ENCODE measurements at regions not wholly inside any gene's neighbourhood (a gene's known extent, or its start where the extent isn't known, plus 50 kb on each side); places are given as distances from the start of the nearest gene placed in this dataset.
A peak's percentile ranks its signal among the peaks of the same experiment; 100 is the strongest.
"Not testable (repeated sequence)": the region's sequence is repeated elsewhere in the genome, so short reads cannot be mapped to it uniquely, and the experiment has no call there.

- no peak for DNase-seq
Observed at GRCh38 chr10:3881622-3882021, 96.6 kb upstream of the KLF6 start.

- DNase-seq, result no peak
Observed at GRCh38 chr10:3879073-3879472, 94.1 kb upstream of the KLF6 start.

- no peak for DNase-seq
Observed at GRCh38 chr10:3877211-3878000, 92.4 kb upstream of the KLF6 start.

DNA sequence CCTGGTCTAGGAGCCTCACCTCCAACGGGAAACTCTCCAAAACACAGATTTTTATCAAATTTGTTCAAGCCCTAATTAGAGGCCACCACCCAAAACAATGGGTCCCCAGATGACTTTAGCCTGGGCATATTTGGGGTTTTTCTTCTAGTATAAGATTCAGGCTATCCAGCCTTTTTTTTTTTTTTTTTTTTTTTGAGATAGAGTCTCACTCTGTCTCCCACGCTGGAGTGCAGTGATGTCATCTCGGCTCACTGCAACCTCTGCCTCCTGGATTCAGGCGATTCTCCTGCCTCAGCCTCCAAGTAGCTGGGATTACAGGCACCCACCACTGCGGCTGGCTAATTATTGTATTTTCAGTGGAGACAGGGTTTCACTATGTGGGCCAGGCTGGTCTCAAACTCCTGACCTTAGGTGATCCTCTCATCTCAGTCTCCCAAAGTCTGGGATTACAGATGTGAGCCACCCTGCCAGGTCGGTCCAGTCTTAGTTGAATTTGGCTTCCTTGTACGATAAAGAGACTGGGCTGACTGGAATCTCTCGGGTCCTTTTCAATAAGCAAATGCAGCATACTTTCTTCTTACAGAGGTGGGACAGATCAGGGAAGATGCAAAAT, 91.4 kb upstream of the KLF6 start:
- no peak for DNase-seq

DNA sequence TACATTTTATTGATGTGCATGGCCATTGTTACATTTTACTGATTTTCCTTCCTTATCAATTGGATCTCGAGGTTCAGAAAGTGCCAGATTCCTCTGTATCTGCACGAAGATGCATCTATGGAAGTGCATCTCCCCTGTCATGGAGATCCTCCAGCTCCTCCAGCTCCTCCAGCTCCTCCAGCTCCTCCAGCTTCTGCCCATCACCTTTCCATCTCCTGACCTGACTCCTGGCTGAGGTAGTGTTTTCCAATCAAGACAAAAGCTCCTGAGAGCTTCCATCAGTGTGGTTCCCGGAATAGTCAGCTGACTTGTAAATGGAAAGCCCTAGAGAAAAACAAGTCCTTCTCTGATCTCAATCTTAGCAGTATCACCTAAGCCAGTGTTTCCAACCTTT, 90.8 kb upstream of the KLF6 start:
- DNase-seq, result no peak

DNA sequence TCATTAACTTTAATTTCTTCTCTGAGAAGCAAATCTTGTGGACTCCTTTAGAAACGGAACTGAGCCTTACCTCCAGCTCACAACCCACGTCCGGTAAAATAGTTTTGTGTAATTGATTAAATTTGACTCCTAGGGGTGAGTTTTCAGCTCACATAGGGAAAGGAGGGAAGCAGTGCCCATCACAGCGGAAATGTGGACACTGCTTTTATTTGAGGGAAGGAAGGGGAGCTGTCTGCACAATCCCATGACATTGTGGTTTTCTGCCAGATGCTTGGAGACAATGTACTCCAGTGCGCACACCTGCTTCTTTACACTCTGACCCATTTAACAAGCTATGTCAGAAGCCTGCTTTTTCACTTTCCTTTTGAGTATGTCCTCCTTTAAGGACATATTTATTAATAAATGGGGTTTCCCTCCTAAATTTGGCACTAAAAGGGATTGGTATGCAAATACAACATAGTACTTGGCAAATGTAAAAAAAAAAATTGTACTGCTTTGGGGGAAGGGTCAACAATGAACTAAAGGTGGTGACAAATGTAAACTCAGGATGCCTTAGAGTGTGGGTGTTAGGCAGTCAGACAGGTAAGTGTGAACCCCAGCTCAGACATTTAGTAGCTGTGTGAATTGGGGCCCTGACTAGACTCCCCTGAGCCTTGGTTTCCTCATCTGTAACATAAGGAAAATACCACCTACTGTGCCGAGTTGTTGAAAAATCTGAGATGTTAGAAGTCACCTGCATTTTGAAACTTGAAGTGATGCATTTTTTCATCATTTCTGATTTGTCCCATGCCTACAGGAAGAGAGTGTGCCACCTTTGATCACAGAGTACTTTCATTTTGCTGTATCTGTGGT, 90.2 kb upstream of the KLF6 start:
- DNase-seq, result no peak

GRCh38 chr10:3874610-3874989, 89.6 kb upstream of the KLF6 start:
- DNase-seq, result not testable (repeated sequence)

DNA sequence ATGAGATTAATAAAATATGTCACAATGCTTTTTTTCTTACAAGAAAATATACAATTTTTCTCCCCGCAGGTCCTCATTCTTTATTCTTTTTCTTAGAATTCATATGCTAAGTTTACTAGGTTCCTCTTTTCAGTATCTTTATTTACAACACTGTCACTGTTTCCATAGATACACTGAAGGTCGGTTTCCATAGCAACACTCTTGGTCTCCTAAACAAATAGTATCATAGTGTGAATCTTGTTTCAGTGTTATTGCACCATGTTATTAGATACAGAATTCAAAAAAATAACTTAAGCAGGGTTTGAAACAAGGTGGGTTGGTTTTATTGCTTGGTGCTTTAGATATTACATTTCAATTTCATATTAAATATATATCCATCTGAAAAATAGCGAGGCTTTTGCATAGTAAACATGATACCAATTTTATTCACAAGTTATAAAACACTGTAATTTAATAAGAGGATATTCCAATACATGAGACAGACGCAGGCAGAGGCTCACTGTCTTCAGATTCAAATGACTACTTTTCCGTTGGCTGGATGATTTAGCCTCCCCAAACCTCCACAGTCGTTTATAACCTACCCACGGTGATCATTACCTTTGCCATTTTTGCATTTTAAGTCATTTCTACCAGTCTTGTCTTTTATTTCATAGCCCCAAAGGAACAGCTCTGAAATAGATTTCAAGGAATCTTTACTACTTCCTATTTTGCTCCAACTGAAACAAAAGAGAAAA, 88.9 kb upstream of the KLF6 start:
- DNase-seq, result no peak

GRCh38 chr10:3872712-3873329, 87.8 kb upstream of the KLF6 start:
- DNase-seq, result no peak

GRCh38 chr10:3871424-3871996, 86.5 kb upstream of the KLF6 start:
- DNase-seq, result no peak

- DNase-seq, result no peak
Observed at GRCh38 chr10:3869036-3869435, 84.0 kb upstream of the KLF6 start.

DNA sequence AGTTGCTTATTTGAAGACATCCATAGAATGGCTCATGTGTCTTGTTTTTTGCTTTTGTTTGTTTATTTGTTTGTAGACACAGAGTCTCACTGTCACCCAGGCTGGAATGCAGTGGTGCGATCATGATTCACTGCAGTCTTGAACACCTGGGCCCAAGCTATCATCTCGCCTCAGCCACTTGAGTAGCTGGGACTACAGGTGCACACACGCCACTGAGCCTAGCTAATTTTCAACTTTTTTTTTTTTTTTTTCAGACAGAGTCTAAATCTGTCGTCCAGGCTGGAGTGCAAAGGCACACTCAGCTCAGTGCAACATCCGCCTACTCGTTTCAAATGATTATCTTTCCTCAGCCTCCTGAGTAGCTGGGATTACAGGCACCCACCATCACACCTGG, 83.3 kb upstream of the KLF6 start:
- DNase-seq, result no peak

DNA sequence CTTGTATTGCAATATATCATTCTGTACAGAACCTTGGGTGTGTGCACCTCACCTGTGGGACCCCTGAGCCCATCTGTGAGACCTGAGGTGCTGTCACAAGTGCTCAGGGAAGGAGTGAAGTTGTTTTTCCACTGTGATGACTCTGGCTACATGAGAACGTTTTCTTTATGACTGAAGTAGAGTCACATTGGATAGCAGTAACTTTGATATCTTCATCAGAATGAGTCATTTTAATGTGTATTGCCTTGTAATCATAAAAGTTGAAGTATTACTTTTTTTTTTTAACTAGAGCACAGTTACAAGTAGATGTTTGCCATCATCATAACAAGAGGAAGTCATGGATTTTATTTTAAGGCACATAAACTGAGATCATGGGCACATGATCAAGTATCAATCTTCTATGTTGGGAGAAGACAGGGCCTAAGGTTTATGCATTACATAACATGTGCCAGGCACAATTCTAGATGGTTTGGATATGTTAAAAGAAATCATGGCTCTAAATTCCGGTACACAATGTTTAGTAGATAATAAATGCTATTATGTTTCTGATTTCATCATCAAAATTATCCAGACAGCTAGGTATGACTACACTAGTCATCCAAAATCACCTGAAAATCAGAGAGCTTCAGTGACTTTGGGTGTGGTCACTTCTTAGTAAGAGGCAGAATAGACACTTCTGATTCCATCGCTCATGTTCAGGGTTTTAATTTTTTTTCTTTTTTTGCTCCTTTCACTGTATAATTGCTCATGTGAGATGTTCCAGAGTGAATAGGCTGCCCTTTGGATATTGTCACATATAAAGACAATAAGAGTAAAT, 82.7 kb upstream of the KLF6 start:
- no peak for DNase-seq

DNA sequence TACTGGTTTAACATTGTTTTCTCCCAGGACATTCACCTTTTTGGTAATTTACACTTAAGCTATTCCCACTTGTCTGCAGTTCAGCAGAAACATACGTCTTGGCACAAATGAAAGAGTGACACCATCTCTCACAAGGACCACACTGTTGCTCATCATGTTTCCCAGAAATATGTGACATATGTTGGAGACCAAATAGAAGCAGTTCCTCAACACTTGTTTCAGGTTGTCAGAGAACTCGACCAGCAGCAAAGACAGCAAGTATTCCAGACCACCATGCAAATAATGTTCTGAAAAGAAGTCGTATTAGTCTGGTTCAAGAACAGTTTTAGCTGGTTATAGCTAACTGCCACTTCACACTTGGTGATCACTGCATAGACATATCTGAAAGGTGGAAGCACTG, 81.3 kb upstream of the KLF6 start:
- DNase-seq, result no peak

GRCh38 chr10:3865565-3865964, 80.6 kb upstream of the KLF6 start:
- DNase-seq, result no peak

DNA sequence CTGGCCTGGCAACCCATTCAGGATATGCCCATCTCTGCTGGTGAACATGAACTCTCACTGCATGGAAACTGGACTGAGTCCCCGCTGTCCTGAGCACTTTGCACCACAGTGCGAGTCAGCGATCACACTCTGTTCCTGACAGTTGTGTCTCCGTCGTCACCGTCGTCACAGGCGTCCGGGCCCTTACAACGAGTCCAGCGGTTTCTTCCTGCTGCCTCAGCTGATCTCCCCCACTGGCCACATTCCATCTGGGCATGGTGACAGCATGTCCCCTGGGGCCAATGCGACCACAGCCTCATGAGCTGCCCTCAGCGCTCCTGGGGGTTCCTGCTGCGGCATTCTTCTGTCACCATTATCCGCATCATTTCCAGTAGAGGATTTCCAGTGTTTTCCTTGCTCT, 76.8 kb upstream of the KLF6 start:
- DNase-seq, result peak; percentile 36

DNA sequence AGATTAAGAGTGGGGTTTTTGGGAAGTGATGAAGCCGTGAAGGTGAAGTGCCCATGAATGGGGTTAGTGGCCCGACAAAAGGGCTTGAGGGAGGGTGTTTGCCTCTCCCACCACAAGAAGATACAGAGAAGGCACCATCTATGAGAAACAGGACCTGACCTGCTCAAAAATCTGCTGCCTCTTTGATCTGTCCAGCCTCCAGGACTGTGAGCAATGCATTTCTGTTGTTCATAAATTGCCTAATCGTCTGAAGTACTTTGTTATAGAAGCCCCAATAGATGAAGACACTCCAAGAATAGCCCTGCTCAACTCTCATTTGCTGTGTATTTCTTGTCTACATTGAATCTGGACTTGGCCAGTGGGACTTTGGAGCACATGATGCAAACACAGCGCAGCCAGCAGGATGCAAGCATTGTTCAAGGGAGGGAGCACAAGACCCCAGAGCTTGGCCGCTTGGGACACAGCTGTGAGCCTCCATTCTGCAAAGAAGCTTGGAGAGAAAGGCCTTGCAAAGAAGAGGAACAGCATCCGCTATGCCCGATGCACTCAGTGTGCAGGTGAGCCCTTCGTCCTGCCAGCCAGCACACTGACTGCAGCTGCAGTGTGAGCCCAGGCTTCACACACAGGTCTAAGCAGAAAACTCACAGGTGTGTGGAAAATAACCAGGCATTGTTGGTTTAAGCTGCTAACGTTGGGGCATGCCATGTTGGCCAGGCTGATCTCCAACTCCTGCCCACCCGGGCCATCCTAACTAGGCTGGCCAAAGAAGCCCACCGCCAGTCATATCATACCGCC, 73.2 kb upstream of the KLF6 start:
- no peak for DNase-seq

GRCh38 chr10:3857318-3857717, 72.3 kb upstream of the KLF6 start:
- DNase-seq, result no peak

DNA sequence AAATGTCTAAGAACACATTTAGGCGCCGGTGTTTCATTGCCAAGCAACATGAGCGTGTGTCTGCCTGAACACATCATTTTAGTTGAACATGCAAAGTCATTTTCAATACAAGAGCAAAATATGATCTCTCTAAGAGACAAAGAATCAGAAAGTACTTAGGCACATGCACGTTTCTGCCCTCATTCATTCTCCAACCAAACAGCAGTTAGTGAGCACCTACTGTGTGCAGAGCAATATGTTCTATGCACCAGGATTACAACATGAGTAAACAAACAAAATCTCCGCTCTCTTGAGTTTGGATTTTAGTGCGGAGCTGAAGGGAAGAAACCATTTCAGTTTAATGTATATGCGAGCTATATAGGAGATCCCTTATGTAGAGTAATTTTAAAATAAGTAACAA, 71.6 kb upstream of the KLF6 start:
- no peak for DNase-seq

DNA sequence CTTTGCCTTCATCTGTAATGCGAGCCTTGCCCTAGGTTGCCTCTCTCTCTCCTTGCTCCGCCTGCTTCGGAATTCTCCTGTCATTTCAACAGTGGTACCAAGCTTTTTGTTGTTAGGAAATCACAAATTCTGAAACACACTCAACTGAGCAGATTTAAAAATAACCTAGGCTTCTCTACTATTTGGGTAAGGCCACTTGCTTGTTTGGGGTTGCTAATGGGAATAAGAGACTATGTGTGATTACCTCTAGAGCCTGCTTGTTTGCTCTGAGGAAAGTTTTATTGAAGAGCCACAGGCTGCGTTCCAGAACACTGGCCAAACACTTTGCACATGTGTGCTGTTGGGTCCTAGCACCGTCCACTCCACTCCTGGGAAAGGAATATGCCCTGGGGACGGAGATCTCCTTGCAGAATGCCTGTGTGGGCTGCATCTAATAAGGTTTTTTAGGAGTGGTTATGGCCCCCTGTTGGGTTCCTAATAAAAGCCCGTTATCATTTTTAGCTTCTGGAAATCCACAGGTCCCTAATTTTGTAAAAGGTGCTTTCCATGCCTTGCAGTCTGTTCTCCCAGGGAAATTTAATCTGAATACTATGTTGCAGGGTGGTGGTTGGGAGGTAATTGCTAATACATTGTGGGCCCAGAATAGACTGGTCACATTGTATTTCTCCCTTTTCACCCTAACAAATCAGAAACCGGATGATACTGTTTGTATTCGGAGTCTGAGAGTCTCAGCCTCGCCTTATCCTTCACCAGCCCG, 68.7 kb upstream of the KLF6 start:
- DNase-seq, result no peak

Measured in left hindlimb (tissue), 1 donor.